Endothelial cell of umbilical vein (primary cell): ENCODE measurements at regions not wholly inside any gene's neighbourhood (a gene's known extent, or its start where the extent isn't known, plus 50 kb on each side); places are given as distances from the start of the nearest gene placed in this dataset.

Experiments used
- BruUV-seq: library from RNA; stranded (reverse); fragments of 400-500 nt; replicated peaks from 2 replicates; lab custom pipeline; 2021; lab: Mats Ljungman, UMichigan
- CTCF ChIA-PET: fragments of 300-600, 350-600 bp; sonication (Branson Sonifier 250); formaldehyde crosslinking; loops from one replicate; lab custom pipeline; 2021; ENCODE audit warnings: antibody characterized with exemption, inconsistent platforms; lab: Charles Lee
- POLR2A ChIA-PET: fragments of 300-600, 350-600 bp; sonication (Branson Sonifier 250); formaldehyde crosslinking; loops from one replicate; lab custom pipeline; 2021; ENCODE audit warnings: antibody characterized with exemption, inconsistent platforms; lab: Charles Lee
- DNase-seq: peaks from one replicate; pipeline ENCODE4 v3.0.0-alpha.2; 2011; ENCODE audit warnings: low read depth, low spot score
- FAIRE-seq: peaks from 2 replicates; lab custom pipeline; 2011; peaks lifted over from hg19 to GRCh38; lab: Jason Lieb, UNC
- H2AFZ ChIP-seq: 2 replicates; pipeline ENCODE4 v1.6.0; 2012; ENCODE audit warnings: low read depth, low read length, control low read depth, inconsistent platforms
- H3K27ac ChIP-seq: 2 replicates; pipeline ENCODE4 v1.5.1; 2011; ENCODE audit warnings: low read depth, mild to moderate bottlenecking, control low read depth, low read length, moderate library complexity; ENCODE audit not compliant: insufficient read depth
- H3K27me3 ChIP-seq, 2 experiments: 2 replicates each; pipeline versions ENCODE4 v1.6.0 to v1.6.1; 2011; ENCODE audit warnings: low read length in 2 of 2, mixed read lengths in 1 of 2; ENCODE audit not compliant: control insufficient read depth in 2 of 2, insufficient read depth in 2 of 2
- H3K36me3 ChIP-seq, 2 experiments: 2 replicates in 1 of 2; 3 replicates in 1 of 2; pipeline ENCODE4 v1.5.1; 2011; ENCODE audit warnings: low read length in 2 of 2, mild to moderate bottlenecking in 1 of 2, moderate library complexity in 1 of 2; ENCODE audit not compliant: control insufficient read depth in 2 of 2, insufficient read depth in 2 of 2; ENCODE audit errors: extremely low read depth in 1 of 2
- H3K4me1 ChIP-seq: 3 replicates; pipeline ENCODE4 v1.5.1; 2011; ENCODE audit warnings: mild to moderate bottlenecking, low read length; ENCODE audit not compliant: control insufficient read depth, insufficient read depth; ENCODE audit errors: extremely low read depth
- H3K4me2 ChIP-seq: 2 replicates; pipeline ENCODE4 v1.6.1; 2011; ENCODE audit warnings: low read length, control low read depth, mixed read lengths; ENCODE audit not compliant: insufficient read depth
- H3K4me3 ChIP-seq, 3 experiments: fragments of 200-600 bp in 1 of 3; sonication (generic), shearing (Covaris generic) in 1 of 3; replicated peaks in 1 of 3; 2 replicates each; pipeline ENCODE4 v1.5.1; 2011 to 2016; ENCODE audit warnings: control low read depth in 3 of 3, low read length in 3 of 3, mild to moderate bottlenecking in 2 of 3, inconsistent platforms in 1 of 3, low read depth in 1 of 3, moderate library complexity in 1 of 3; ENCODE audit not compliant: insufficient read depth in 1 of 3
- H3K79me2 ChIP-seq: 2 replicates; pipeline ENCODE4 v1.6.0; 2012; ENCODE audit warnings: low read length, inconsistent platforms; ENCODE audit not compliant: control insufficient read depth, insufficient read depth
- H3K9ac ChIP-seq: replicated peaks from 2 replicates; pipeline ENCODE3; 2011; ENCODE audit warnings: low read length, control low read depth; ENCODE audit not compliant: insufficient read depth; ENCODE audit errors: extremely low read depth
- H3K9me1 ChIP-seq: replicated peaks from 3 replicates; pipeline ENCODE4 v1.6.0; 2011; ENCODE audit warnings: mild to moderate bottlenecking, low read length; ENCODE audit not compliant: control insufficient read depth, insufficient read depth; ENCODE audit errors: extremely low read depth
- H3K9me3 ChIP-seq: replicated peaks from 2 replicates; pipeline ENCODE4 v1.5.1; 2012; ENCODE audit warnings: low read length, inconsistent platforms; ENCODE audit not compliant: control insufficient read depth, insufficient read depth
- H4K20me1 ChIP-seq: replicated peaks from 2 replicates; pipeline ENCODE3; 2011; ENCODE audit warnings: mild to moderate bottlenecking, low read length; ENCODE audit not compliant: control insufficient read depth, insufficient read depth; ENCODE audit errors: extremely low read depth
- EZH2 ChIP-seq: IDR thresholded peaks from 2 replicates; pipeline ENCODE4 v1.6.1; 2012; ENCODE audit warnings: borderline replicate concordance, low read depth, mild to moderate bottlenecking, moderate library complexity, low read length, inconsistent platforms; ENCODE audit not compliant: severe bottlenecking
- FOS ChIP-seq: IDR thresholded peaks from 2 replicates; pipeline ENCODE4 v1.6.1; 2011; ENCODE audit warnings: mild to moderate bottlenecking, low read length, moderate library complexity, borderline replicate concordance; ENCODE audit not compliant: insufficient read depth
- GATA2 ChIP-seq: IDR thresholded peaks from 2 replicates; pipeline ENCODE4 v1.7.0; 2011; ENCODE audit warnings: low read depth, mild to moderate bottlenecking, moderate library complexity, mixed read lengths, low read length; ENCODE audit not compliant: insufficient read length, insufficient read depth
- JUN ChIP-seq: IDR thresholded peaks from 2 replicates; pipeline ENCODE4 v1.6.1; 2011; ENCODE audit warnings: borderline replicate concordance, low read depth; ENCODE audit not compliant: insufficient read length, insufficient read depth
- MYC ChIP-seq: IDR thresholded peaks from one replicate; pipeline ENCODE4 v1.6.1; 2011; ENCODE audit warnings: mild to moderate bottlenecking, low read depth, low read length
- POLR2A ChIP-seq: IDR thresholded peaks from 2 replicates; pipeline ENCODE4 v1.6.1; 2012; ENCODE audit warnings: low read depth, mild to moderate bottlenecking, control low read depth, low read length
- POLR2AphosphoS5 ChIP-seq: IDR thresholded peaks from 2 replicates; pipeline ENCODE4 v1.6.1; 2012; ENCODE audit warnings: low read depth, mild to moderate bottlenecking, control low read depth, low read length, moderate library complexity; ENCODE audit not compliant: insufficient read depth
- dilution Hi-C: fragments of 300-500 bp; cut with MboI; formaldehyde crosslinking; loops from one replicate; pipeline ENCODE4 v1.15.0; 2019; ENCODE audit warnings: low sequenced_read_pairs; ENCODE audit not compliant: extremely low pct_ligation_motif_present
- intact Hi-C: fragments of 100-400 bp; cut with micrococcal nuclease; formaldehyde crosslinking; loops from one replicate; pipeline ENCODE4 v1.10.0; 2022
- TF ChIP-seq, protein P1 (sequence below), 2 donors: IDR thresholded peaks; 1 replicate in 1 of 2; 2 replicates in 1 of 2; pipeline ENCODE4 v1.5.1; 2011; ENCODE audit warnings: low read length in 2 of 2, mild to moderate bottlenecking in 2 of 2, moderate library complexity in 2 of 2, control low read depth in 1 of 2, inconsistent platforms in 1 of 2, low read depth in 1 of 2; ENCODE audit not compliant: insufficient read depth in 1 of 2; ENCODE audit errors: extremely low read depth in 1 of 2
- TF ChIP-seq, protein P2 (sequence below): IDR thresholded peaks from 2 replicates; pipeline ENCODE4 v1.6.1; 2011; ENCODE audit not compliant: insufficient read depth, insufficient read length

DNA sequence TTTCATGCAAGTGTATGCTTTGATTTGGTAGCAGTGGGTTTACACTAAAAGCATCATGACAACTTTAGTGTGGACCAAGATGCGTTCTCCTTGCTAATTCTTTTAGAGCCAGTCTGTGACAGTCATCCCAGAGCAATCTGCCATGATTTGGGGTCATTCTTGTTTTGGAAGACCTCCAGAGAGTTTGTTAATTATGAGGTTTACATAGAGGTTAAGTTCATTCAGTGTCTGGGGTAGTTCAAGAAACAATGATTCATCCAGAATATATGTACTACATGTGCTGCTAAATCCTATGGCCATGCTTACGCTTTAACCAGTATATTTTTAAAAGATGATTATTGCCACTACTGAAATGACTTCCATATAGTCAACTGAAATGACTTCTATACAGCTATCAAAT lies 328.5 kb upstream of the AGA start:
- Histone ChIP-seq H4K20me1 (no peaks in the 10 kb centered on the region), H3K4me3 (no peak overlapping the region), H3K9me1 (no peaks in the 10 kb centered on the region), H3K27me3 (no peaks in the 10 kb centered on the region), H3K27ac (no peak overlapping the region), H3K9me3 (no peaks in the 10 kb centered on the region), H3K36me3 (no peaks in the 10 kb centered on the region), H2AFZ (no peak overlapping the region), H3K4me2 (no peak overlapping the region), H3K9ac (no peak overlapping the region), H3K79me2 (no peaks in the 10 kb centered on the region), H3K4me1 (no peaks in the 10 kb centered on the region)
- no peak for FAIRE-seq
- POLR2A ChIA-PET, result no interaction called here
- BruUV-seq, result no TSS peak
- intact Hi-C loops, result no loop called here
- dilution Hi-C loops, result no loop called here
- DNase-seq, result no peak
- CTCF ChIA-PET, result no interaction called here
- TF ChIP-seq GATA2, result no peak
- no peak for TF ChIP-seq JUN
- TF ChIP-seq, protein P1, sequence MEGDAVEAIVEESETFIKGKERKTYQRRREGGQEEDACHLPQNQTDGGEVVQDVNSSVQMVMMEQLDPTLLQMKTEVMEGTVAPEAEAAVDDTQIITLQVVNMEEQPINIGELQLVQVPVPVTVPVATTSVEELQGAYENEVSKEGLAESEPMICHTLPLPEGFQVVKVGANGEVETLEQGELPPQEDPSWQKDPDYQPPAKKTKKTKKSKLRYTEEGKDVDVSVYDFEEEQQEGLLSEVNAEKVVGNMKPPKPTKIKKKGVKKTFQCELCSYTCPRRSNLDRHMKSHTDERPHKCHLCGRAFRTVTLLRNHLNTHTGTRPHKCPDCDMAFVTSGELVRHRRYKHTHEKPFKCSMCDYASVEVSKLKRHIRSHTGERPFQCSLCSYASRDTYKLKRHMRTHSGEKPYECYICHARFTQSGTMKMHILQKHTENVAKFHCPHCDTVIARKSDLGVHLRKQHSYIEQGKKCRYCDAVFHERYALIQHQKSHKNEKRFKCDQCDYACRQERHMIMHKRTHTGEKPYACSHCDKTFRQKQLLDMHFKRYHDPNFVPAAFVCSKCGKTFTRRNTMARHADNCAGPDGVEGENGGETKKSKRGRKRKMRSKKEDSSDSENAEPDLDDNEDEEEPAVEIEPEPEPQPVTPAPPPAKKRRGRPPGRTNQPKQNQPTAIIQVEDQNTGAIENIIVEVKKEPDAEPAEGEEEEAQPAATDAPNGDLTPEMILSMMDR (IDR thresholded peaks at IDR 0.05; ENCODE audit: extremely low read depth in 1 of 2, insufficient read depth in 1 of 2, low read depth in 1 of 2, low read length in 2 of 2), result no peak
- TF ChIP-seq, protein P2, sequence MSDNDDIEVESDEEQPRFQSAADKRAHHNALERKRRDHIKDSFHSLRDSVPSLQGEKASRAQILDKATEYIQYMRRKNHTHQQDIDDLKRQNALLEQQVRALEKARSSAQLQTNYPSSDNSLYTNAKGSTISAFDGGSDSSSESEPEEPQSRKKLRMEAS, result no peak
- no peak for TF ChIP-seq FOS
- TF ChIP-seq EZH2, result no peak
- no peak for TF ChIP-seq POLR2AphosphoS5
- TF ChIP-seq POLR2A, result no peak
- TF ChIP-seq MYC, result no peak
